ENCODE measurements at regions not wholly inside any gene's neighbourhood (a gene's known extent, or its start where the extent isn't known, plus 50 kb on each side); places are given as distances from the start of the nearest gene placed in this dataset.

- POLR2A ChIA-PET = no interaction called here
- CTCF ChIA-PET = interaction anchor here (0.7 kb wide), 3 partner anchors 37 to 369 kb away, joined by 3 to 4 read pairs (median 4); partner anchors contain the start of gene MOCS2
Observed at GRCh38 chr5:53430618-53431252, 49.7 kb upstream of the FST start.
